ENCODE measurements at regions not wholly inside any gene's neighbourhood (a gene's known extent, or its start where the extent isn't known, plus 50 kb on each side); places are given as distances from the start of the nearest gene placed in this dataset.

GRCh38 chr2:71826826-71827523, 320.7 kb downstream of the CYP26B1 start:
- no peak for DNase-seq
- TF ChIP-seq CTCF (conservative IDR thresholded peaks at IDR 0.05): no peak
- no peak for TF ChIP-seq EZH2 (IDR thresholded peaks at IDR 0.05; ENCODE audit: low read depth)
- POLR2A ChIA-PET (ENCODE audit: unreplicated experiment): no interaction called here
- Histone ChIP-seq H3K4me1 (replicated peaks; ENCODE audit: insufficient read depth) (no peaks in the 10 kb centered on the region), H3F3A (ENCODE audit: insufficient read depth, low read depth) (no peaks in the 10 kb centered on the region), H3K27me3 (ENCODE audit: insufficient read depth, low read depth) (no peaks in the 10 kb centered on the region), H3K4me3 (no peak overlapping the region), H3K9me2 (ENCODE audit: insufficient read depth) (no peaks in the 10 kb centered on the region), H4K20me1 (ENCODE audit: insufficient read depth) (no peaks in the 10 kb centered on the region), H3K79me2 (ENCODE audit: low read depth) (no peaks in the 10 kb centered on the region), H2AFZ (no peak overlapping the region), H3K9me3 (ENCODE audit: insufficient read depth, low read depth) (no peaks in the 10 kb centered on the region), H3K36me3 (ENCODE audit: low read depth) (no peaks in the 10 kb centered on the region), H3K4me2 (no peak overlapping the region), H3K27ac (no peak overlapping the region)
- BruUV-seq (replicated peaks): no TSS peak
- CTCF ChIA-PET: no interaction called here
- intact Hi-C loops (cut with micrococcal nuclease; ENCODE audit: unreplicated experiment): no loop called here

DNA sequence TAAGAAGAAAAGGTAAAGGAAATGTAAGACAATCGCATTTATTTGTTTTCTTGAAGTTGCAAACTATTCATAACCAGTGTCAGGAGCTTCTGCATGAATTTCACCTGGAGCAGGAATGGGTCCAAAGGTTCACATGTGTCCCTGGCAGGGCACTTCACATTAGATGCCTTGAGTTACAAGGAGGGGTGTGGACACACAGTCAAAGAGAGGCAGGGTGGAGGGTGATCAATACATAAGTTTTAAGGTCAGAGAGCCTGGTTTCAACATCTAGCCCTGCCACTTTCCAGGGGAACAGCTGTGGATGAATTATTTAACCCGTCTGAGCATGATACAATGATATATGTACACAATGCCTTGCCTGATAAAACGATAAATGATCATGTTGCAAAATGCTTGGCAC, 321.4 kb downstream of the CYP26B1 start:
- H4K20me1 ChIP-seq (ENCODE audit: insufficient read depth): no peaks in the 10 kb centered on the region
- H3K4me2 ChIP-seq: no peak overlapping the region
- no peaks in the 10 kb centered on the region for H3K9me3 ChIP-seq (ENCODE audit: insufficient read depth, low read depth)
- no peaks in the 10 kb centered on the region for H3F3A ChIP-seq (ENCODE audit: insufficient read depth, low read depth)
- H3K9me2 ChIP-seq (ENCODE audit: insufficient read depth): no peaks in the 10 kb centered on the region
- no peak overlapping the region for H3K27ac ChIP-seq
- no peaks in the 10 kb centered on the region for H3K36me3 ChIP-seq (ENCODE audit: low read depth)
- CTCF ChIA-PET: no interaction called here
- BruUV-seq (replicated peaks): no TSS peak
- H3K4me1 ChIP-seq (replicated peaks; ENCODE audit: insufficient read depth): no peaks in the 10 kb centered on the region
- H3K27me3 ChIP-seq (ENCODE audit: insufficient read depth, low read depth): no peaks in the 10 kb centered on the region
- H3K4me3 ChIP-seq: no peak overlapping the region
- H2AFZ ChIP-seq: no peak overlapping the region
- no peak for DNase-seq
- POLR2A ChIA-PET (ENCODE audit: unreplicated experiment): no interaction called here
- intact Hi-C loops (cut with micrococcal nuclease; ENCODE audit: unreplicated experiment): no loop called here
- H3K79me2 ChIP-seq (ENCODE audit: low read depth): no peaks in the 10 kb centered on the region
- TF ChIP-seq EZH2 (IDR thresholded peaks at IDR 0.05; ENCODE audit: low read depth): no peak

DNA sequence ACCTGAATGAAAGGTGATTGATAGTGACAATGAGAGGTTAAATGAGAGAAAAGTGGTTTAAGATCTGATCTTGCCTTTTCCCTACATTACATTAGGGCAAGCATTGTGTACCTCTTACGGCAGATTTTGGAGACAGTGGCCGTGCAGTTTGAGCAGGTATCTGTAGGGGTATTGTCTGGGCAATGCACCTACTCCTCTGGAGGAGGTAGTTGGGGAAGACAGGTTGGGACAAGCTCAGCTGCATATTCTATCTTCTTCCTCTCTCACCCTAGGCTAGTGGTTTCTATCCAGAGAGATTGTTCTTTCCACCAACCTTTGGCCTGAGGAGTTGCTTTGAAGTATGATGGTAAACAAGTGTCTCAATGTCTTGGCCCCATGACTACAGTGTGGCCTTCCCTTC, 323.2 kb downstream of the CYP26B1 start:
- H3K4me2 ChIP-seq: no peak overlapping the region
- TF ChIP-seq CTCF (conservative IDR thresholded peaks at IDR 0.05) (no peak), EZH2 (IDR thresholded peaks at IDR 0.05; ENCODE audit: low read depth) (no peak)
- POLR2A ChIA-PET (ENCODE audit: unreplicated experiment): no interaction called here

DNA sequence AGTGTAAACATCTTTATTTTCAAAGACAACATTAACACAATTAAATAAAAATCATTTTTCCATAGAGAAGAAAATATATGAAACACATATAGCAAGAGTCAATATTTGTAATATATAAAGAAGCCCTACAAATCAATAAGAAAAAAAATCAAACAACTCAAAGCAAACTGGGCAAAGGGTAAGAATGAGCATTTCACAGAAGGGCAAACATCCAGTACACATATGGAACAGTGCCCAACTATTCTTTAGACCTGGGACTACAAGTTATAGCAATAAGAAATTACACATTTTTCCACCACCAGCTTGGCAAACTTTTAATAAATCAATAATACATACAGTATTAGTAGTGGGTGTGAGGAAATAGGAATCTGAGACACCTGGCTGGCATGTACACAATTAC, 324.1 kb downstream of the CYP26B1 start:
- ChIA-PET CTCF (no interaction called here), POLR2A (ENCODE audit: unreplicated experiment) (no interaction called here)
- intact Hi-C loops (cut with micrococcal nuclease; ENCODE audit: unreplicated experiment): no loop called here
- no peak for TF ChIP-seq CTCF (conservative IDR thresholded peaks at IDR 0.05)
- no peak for TF ChIP-seq EZH2 (IDR thresholded peaks at IDR 0.05; ENCODE audit: low read depth)
- Histone ChIP-seq H4K20me1 (ENCODE audit: insufficient read depth) (no peaks in the 10 kb centered on the region), H3K4me2 (no peak overlapping the region), H3K4me1 (replicated peaks; ENCODE audit: insufficient read depth) (no peaks in the 10 kb centered on the region), H3K9me3 (ENCODE audit: insufficient read depth, low read depth) (no peaks in the 10 kb centered on the region), H3K4me3 (no peak overlapping the region), H3K36me3 (ENCODE audit: low read depth) (0 out of 2 replicates have a peak, but pooled peaks cover 3% of the 10 kb centered on the region), H3K9me2 (ENCODE audit: insufficient read depth) (no peaks in the 10 kb centered on the region; the same call in 1 of the 2 replicates), H3K79me2 (ENCODE audit: low read depth) (no peaks in the 10 kb centered on the region), H3K27ac (no peak overlapping the region), H2AFZ (no peak overlapping the region), H3K27me3 (ENCODE audit: insufficient read depth, low read depth) (no peaks in the 10 kb centered on the region), H3F3A (ENCODE audit: insufficient read depth, low read depth) (no peaks in the 10 kb centered on the region)
- no TSS peak for BruUV-seq (replicated peaks)
- DNase-seq: no peak

More for the DNA sequence above, 323.2 kb downstream of the CYP26B1 start:
- no peaks in the 10 kb centered on the region for H3K9me3 ChIP-seq (ENCODE audit: insufficient read depth, low read depth)
- H4K20me1 ChIP-seq (ENCODE audit: insufficient read depth): no peaks in the 10 kb centered on the region
- no peaks in the 10 kb centered on the region for H3K4me1 ChIP-seq (replicated peaks; ENCODE audit: insufficient read depth)
- no peak overlapping the region for H3K4me3 ChIP-seq
- CTCF ChIA-PET: no interaction called here
- no peak for DNase-seq
- H2AFZ ChIP-seq: no peak overlapping the region
- no peak overlapping the region for H3K27ac ChIP-seq
- no peaks in the 10 kb centered on the region; the same call in 1 of the 2 replicates for H3K9me2 ChIP-seq (ENCODE audit: insufficient read depth)
- H3K36me3 ChIP-seq (ENCODE audit: low read depth): 0 out of 2 replicates have a peak, but pooled peaks cover 3% of the 10 kb centered on the region
- no TSS peak for BruUV-seq (replicated peaks)
- no peaks in the 10 kb centered on the region for H3K79me2 ChIP-seq (ENCODE audit: low read depth)
- H3K27me3 ChIP-seq (ENCODE audit: insufficient read depth, low read depth): no peaks in the 10 kb centered on the region
- intact Hi-C loops (cut with micrococcal nuclease; ENCODE audit: unreplicated experiment): no loop called here
- H3F3A ChIP-seq (ENCODE audit: insufficient read depth, low read depth): no peaks in the 10 kb centered on the region

All from PC-9 (cell line).